Fibroblast of upper back skin (primary cell): ENCODE measurements at regions not wholly inside any gene's neighbourhood (a gene's known extent, or its start where the extent isn't known, plus 50 kb on each side); places are given as distances from the start of the nearest gene placed in this dataset.

Experiments
- DNase-seq: peaks from one replicate; pipeline ENCODE4 v3.0.0-alpha.2; 2013

GRCh38 chr6:47360388-47360787 is 50.7 kb upstream of the TNFRSF21 start:
- DNase-seq, result no peak

GRCh38 chr6:47362857-47363461 is 53.3 kb upstream of the TNFRSF21 start:
- DNase-seq, result peak; percentile 7

- DNase-seq, result no peak
Observed at GRCh38 chr6:47363736-47364135, 54.0 kb upstream of the TNFRSF21 start.

- DNase-seq, result no peak
Observed at GRCh38 chr6:47366335-47366890, 56.7 kb upstream of the TNFRSF21 start.

GRCh38 chr6:47371139-47371869 is 61.6 kb upstream of the TNFRSF21 start:
- DNase-seq, result no peak

- no peak for DNase-seq
Observed at GRCh38 chr6:47371870-47372255, 62.2 kb upstream of the TNFRSF21 start.

- no peak for DNase-seq
Observed at GRCh38 chr6:47372318-47372717, 62.6 kb upstream of the TNFRSF21 start.

- no peak for DNase-seq
Observed at GRCh38 chr6:47375426-47375825, 65.7 kb upstream of the TNFRSF21 start.

- DNase-seq, result no peak
Observed at GRCh38 chr6:47376930-47377329, 67.2 kb upstream of the TNFRSF21 start.

GRCh38 chr6:47377971-47378370 is 68.3 kb upstream of the TNFRSF21 start:
- DNase-seq, result no peak

GRCh38 chr6:47379328-47379727 is 69.6 kb upstream of the TNFRSF21 start:
- no peak for DNase-seq

- no peak for DNase-seq
Observed at GRCh38 chr6:47380251-47380650, 70.5 kb upstream of the TNFRSF21 start.

GRCh38 chr6:47381036-47381435 is 71.3 kb upstream of the TNFRSF21 start:
- no peak for DNase-seq

- DNase-seq, result no peak
Observed at GRCh38 chr6:47383360-47383759, 73.7 kb upstream of the TNFRSF21 start.

GRCh38 chr6:47391675-47392074 is 82.0 kb upstream of the TNFRSF21 start:
- no peak for DNase-seq

- no peak for DNase-seq
Observed at GRCh38 chr6:47392251-47392650, 82.5 kb upstream of the TNFRSF21 start.

- no peak for DNase-seq
Observed at GRCh38 chr6:47396401-47397069, 81.1 kb upstream of the CD2AP start.

- no peak for DNase-seq
Observed at GRCh38 chr6:47400581-47400980, 77.0 kb upstream of the CD2AP start.

- no peak for DNase-seq
Observed at GRCh38 chr6:47402081-47402480, 75.5 kb upstream of the CD2AP start.

- DNase-seq, result no peak
Observed at GRCh38 chr6:47403056-47403455, 74.5 kb upstream of the CD2AP start.

- no peak for DNase-seq
Observed at GRCh38 chr6:47403801-47404200, 73.8 kb upstream of the CD2AP start.

GRCh38 chr6:47404435-47404834 is 73.2 kb upstream of the CD2AP start:
- DNase-seq, result no peak

GRCh38 chr6:47405273-47405672 is 72.3 kb upstream of the CD2AP start:
- no peak for DNase-seq
